GM18909 (cell line): ENCODE measurements at regions not wholly inside any gene's neighbourhood (a gene's known extent, or its start where the extent isn't known, plus 50 kb on each side); places are given as distances from the start of the nearest gene placed in this dataset.

ENCODE experiments used
- ATAC-seq: cut with Tn5 transposase; IDR thresholded peaks from one replicate; pipeline ENCODE4 v1.9.1; 2021; ENCODE audit warnings: mild to moderate bottlenecking; ENCODE audit not compliant: unreplicated experiment, poor library complexity

- no peak for ATAC-seq
Observed at GRCh38 chr4:10182446-10183424, 66.1 kb upstream of the WDR1 start.

GRCh38 chr4:10181745-10182445, 65.3 kb upstream of the WDR1 start:
- ATAC-seq: no peak

- ATAC-seq: peak; percentile 97
Observed at GRCh38 chr4:10180927-10181744, 64.5 kb upstream of the WDR1 start.

- ATAC-seq: no peak
Observed at GRCh38 chr4:10180603-10180926, 64.0 kb upstream of the WDR1 start.

- no peak for ATAC-seq
Observed at GRCh38 chr4:10179957-10180602, 63.5 kb upstream of the WDR1 start.

- ATAC-seq: no peak
Observed at GRCh38 chr4:10178763-10179162, 62.2 kb upstream of the WDR1 start.

GRCh38 chr4:10175626-10176025, 59.0 kb upstream of the WDR1 start:
- ATAC-seq: no peak

- ATAC-seq: no peak
Observed at GRCh38 chr4:10173754-10174749, 57.5 kb upstream of the WDR1 start.

GRCh38 chr4:10173037-10173753, 56.6 kb upstream of the WDR1 start:
- no peak for ATAC-seq

- ATAC-seq: no peak
Observed at GRCh38 chr4:10172278-10172921, 55.8 kb upstream of the WDR1 start.

GRCh38 chr4:10171055-10171454, 54.5 kb upstream of the WDR1 start:
- ATAC-seq: no peak

- ATAC-seq: no peak
Observed at GRCh38 chr4:10169839-10170387, 53.3 kb upstream of the WDR1 start.

- no peak for ATAC-seq
Observed at GRCh38 chr4:10168151-10168550, 51.6 kb upstream of the WDR1 start.

- no peak for ATAC-seq
Observed at GRCh38 chr4:10167201-10167600, 50.6 kb upstream of the WDR1 start.
